ENCODE measurements at regions not wholly inside any gene's neighbourhood (a gene's known extent, or its start where the extent isn't known, plus 50 kb on each side); places are given as distances from the start of the nearest gene placed in this dataset.
"Not testable (repeated sequence)": the region's sequence is repeated elsewhere in the genome, so short reads cannot be mapped to it uniquely, and the experiment has no call there.

DNA sequence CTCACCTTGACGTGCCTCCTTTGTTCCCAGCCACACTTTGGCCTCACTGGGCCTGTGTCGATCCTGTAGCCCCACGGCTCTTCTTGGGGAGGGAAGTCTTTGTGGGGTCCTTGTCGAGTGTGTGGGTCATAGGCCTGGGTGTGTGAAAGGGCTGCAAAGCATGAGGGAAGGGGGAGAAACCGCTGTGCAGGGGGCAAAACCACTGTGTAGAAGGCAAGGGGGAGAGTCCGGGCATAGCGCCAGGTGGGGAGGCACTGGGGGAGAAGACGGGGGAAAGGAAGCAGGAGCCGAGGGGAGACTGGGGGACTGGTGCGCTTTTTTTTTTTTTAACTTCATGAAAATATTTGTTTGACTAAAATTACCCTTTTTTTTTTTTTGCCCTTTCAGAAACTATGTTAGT lies 65.1 kb upstream of the RASD2 start:
- DNase-seq = no peak

DNA sequence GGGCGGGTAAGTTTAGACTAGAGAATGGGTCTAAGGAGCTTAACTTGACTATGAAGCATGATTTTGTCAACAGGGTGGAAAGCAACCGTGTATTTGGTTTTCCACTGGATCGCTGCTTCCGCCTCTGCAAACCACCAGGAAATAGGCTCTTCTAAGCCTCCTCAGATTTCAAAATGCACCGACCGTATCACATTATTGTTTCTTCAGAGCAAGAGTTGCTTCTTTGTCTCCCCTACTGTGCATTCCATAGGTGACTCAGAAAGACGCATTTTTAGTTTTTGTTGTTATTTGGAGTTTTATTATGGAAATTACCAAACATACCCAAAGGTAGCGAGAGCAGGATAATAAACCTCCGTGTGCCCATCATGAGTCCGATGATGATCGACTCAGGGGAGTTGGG lies 64.3 kb upstream of the RASD2 start:
- DNase-seq = peak; percentile 7

DNA sequence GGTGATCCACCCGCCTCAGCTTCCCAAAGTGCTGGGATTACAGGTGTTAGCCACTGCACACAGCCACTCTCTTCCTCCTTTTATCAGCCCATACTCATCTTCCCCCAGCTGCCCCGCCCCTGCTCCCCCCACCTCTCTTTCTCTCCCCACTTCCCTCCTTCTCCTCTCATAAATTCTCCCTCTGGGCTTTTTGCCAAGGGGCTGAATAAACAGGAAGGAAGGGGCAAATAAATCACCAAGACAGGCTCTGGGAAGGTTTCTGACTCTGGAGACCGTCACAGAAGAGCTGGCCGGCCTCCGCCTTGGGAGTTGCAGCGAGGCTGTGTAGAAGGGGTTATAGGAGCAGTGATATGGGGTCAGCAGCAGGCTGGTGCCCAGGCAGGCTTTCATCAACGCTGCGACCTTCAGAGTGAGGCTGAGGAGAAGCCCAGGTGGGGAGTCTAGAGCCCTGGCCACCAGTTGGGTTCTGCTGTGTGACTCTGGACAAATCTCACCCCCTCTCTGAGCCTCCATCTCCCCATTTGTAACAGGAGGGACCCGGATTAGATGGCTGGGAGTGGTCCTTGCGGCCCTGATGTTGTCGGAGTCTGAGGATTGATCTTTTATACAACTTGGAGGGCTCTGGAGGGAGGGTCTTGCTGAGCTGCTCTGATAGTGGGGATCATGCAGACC lies 62.6 kb upstream of the RASD2 start:
- DNase-seq = peak; percentile 44

DNA sequence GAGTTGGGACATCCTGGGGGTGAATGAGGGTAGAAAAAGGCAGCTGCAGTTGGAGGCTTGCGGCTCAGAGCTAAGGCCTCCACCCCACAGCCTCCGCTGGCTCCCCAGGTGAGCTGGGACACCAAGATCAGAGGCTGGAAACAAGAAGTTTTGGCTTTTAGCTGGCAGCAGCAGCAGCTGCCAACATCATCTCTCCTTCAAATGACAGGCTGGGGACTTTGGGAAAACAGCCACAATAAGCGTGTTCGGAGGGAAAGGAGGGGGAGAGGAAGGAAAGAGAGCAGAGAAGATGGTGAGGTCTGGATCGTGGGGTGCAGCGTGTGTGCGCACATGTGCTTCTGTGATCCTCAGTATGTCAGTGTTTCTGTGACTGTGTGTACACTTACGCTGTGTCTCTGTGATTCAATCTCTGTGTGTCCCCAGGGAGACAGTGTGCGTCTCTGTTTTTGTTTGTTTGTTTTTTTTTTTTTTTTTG lies 62.0 kb upstream of the RASD2 start:
- DNase-seq = no peak

DNA sequence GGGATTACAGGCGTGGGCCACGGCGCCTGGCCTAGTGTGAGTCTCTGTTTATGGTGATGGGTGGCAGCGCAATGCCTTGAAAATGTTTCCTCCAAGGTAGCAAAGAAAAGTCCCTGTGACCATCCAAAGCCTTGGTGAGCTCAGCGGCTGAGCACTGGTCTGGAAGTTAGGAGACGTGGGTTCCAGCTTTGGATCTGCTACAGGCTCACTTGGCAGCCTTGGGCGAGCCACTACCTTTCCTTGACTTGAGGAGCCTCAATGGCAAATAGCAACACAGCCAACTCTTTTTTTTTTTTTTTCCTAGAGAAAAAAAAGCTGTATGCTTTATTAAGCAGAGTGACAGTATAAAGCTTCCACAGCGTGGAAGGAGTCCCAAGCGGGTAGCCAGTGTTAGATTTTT lies 61.3 kb upstream of the RASD2 start:
- no peak for DNase-seq

DNA sequence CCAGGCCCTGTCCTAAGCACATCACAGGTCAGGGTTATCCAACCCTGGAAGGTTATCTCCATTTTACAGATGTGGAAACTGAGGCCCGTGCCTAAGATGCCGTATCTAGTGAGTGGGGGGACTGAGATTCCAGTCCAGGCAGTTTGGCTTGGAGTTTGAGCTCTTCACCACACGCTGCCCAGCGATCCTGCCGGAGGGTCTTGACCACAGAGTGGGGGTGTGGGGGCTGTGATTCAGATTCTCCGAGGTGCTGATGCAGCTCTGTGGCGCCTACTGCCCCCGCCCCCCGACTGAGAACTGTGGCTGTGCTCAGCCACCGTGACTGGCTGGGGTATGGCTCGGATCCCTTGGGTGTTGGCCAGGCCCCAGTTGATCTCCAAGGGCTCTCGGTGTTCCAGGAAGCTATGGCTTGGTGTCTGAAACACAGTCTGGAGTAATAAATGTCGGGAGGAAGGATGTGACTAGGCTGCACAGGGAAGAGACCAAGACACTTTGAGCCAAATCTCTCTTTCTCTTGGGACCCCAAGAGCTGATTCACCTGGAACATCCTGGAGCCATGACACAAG lies 60.6 kb upstream of the RASD2 start:
- DNase-seq = no peak

DNA sequence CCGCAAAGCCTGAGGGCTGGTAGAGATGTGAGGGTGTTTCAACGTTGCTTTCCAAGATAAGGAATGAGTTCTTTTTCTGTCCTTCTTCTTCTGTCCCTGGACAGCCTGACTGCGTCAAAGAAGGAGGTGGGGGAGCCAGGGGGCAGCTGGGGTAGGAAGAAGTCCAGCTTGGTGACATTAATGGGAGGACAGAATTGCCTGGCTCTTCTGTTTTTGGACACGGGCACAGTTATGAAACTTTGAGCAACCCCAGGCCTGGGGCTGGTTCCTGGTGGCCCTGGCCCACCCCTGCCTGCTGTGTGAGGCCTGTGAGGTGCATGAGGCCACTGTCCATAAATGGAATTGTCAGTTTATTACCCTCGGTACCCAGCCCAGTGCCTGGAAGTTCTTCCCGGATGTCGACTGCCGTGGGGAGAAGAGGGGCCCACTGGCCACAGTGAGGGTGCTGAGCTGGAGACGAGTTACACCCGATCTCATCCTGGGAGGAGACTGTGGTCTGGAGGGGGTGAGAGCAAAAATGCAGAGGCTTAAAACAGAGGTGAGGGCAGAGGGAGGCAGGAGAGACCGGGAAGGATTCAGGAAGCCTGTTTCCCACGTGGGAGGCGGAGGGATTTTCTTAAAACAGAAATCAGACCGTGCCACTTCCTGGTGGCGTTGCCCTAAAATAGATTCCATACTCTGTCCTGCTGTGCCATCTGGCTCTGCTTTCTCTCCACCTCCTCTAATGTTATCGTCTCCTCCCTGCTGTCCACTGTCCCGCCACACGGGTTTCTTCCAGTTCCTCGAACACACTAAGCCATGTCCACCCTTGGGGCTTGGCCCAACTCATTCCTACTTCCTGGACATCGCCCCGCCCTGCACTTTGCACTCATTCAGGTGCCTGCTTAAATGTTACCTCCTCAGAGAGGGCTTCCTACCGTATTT lies 59.7 kb upstream of the RASD2 start:
- DNase-seq = no peak

DNA sequence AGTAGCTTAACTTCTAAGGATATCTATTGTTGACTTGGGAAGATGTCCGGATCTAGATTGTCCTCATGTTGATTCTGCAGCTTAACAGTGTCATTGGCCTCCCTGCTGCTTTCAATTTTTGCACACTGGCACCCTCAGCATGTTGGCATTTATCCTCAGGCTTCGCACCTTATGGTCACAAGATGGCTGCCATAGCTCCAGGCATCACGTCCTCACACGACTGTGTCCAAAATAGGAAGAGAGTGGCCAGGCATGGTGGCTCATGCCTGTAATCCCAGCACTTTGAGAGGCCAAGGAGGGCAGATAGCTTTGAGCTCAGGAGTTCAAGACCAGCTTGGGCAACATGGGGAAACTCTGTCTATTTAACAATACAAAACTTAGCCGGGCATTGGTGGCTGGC lies 58.3 kb upstream of the RASD2 start:
- no peak for DNase-seq

DNA sequence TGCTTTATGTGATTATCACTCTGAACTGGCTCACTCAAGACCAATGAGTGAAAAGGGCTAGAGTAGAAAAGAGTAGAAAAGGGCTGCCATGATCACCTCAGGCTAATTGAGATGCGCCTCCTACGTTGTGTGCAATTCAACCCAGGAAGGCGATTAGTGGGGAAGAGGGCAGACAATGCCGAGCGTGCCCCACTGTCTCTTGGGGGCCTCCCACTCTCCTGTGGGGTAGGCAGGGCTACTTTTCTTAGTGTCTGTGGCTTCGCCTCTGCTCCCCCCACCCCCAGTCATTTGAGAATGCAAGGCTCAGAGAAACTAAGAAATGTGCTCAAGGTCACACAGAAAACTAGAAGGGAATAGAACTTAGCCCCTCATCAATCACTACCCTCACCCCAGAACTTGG lies 57.7 kb upstream of the RASD2 start:
- DNase-seq = no peak

DNA sequence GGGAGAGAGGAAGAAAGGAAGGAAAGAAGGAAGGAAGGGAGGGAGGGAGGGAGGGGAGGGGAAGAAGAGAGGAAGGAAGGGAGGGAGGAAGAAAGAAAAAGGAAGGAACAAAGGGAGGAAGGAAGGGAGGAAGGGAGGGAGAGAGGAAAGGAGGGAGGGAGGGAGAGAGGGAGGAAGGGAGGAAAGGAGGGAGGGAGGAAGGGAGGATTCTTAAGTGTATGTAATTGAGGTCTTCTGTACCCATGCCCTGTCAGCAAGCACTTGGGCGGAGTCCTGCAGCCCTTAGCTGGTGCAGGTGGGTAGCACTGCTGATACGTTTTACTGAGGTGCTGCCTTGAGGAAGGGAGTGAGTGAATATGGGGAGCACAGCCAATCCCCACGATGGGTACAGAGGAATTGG lies 56.9 kb upstream of the RASD2 start:
- DNase-seq = no peak

DNA sequence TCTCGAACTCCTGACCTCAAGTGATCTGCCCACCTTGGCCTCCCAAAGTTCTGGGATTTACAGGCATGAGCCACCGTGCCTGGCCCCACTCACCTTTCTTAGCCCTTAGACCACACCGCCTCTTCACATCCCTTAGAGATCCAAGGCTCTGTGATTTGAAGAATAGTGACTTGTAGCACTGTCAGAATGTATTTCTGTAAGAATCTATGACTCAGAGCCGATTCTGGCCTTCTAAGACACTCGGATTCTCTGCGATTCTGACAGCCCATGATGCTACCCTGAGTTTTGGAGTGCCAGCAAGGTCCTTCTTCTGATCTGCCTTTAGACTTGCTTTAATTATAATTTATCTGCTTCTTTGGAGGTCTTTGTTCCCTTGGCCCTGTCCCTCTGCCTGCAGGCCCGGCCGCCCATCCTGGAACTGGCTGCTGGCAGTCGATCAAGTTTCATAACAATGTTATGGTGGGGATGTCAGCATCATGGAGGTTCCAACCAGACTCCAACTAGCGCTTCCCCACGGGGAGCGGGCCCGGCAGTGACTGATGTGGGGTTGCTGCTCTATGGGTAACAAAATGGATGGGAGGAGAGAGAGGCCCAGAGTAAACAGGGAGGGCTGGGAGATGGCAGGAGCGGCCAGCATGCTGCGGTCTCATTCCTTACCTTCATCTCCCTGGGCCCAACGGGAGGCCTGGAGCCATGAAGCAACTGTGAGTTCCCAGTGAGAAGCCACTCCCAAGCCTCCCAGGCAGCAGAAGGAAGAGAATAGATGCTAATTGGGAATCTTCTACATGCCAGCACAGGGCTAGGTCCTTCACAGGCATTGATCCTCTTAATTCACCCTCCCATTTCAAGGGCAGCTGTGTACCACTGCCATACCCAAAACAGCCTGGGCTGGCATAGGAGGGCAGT lies 55.7 kb upstream of the RASD2 start:
- DNase-seq = no peak

DNA sequence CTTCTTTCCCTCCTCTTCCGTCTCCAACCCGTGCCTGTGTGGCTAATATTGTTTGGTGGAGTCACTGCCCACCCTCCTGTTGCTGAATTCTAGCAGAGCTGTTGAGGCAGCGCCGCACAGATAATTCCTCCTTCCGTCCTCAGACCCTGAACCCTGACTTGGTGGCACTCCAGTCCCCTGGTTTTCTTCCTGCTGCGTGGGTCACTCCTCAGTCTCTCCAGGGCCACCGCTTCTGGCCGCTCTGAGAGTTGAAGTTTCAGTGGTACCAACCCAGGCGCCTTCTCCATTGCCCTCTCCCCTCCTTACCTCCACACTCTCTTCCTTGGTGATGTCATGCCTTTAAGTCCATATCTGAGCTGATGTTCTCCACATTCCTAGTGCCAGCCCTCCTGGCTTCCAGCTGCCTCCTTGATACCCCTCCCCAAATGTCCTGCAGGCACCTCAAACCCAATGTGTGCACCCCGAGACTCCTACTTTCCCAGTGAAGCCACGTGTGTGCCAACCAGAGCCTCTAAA lies 54.5 kb upstream of the RASD2 start:
- DNase-seq = no peak

DNA sequence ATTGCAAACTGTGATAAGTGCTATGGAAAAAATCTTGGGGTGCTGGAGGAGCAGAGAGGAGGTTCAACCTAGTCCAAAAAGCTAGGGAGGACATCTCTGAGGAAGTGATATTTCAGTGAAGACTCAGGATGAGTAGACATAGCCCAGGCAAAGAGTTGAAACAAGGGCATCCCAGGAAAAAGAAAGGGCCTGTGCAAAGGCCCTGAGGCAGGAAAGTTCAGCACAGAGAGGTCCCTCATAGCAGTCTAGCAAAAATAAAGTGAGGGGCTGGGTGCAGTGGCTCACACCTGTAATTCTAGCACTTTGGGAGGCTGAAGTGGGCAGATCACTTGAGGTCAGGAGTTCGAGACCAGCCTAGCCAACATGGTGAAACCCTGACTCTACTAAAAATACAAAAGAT lies 53.0 kb upstream of the RASD2 start:
- not testable (repeated sequence) for DNase-seq

DNA sequence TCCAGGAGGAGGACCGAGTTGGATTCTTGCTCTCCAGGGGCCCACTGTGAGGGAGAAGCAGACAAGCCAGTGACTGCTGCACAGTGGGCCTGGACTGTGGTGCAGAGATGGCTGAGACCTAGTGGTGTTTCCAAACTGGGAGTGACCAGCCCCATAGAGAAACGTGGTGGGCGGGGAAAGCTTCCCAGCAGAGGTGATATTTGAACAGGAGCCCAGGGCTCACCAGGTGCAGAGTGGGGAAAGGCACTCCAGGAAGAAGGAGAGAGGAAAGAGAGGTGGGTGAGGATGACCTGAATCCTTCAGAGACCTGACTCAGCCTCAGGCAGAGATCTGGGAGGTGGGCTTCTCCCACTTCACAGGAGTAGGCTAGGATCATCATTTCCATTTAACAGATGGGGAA lies 52.1 kb upstream of the RASD2 start:
- DNase-seq = peak; percentile 1

DNA sequence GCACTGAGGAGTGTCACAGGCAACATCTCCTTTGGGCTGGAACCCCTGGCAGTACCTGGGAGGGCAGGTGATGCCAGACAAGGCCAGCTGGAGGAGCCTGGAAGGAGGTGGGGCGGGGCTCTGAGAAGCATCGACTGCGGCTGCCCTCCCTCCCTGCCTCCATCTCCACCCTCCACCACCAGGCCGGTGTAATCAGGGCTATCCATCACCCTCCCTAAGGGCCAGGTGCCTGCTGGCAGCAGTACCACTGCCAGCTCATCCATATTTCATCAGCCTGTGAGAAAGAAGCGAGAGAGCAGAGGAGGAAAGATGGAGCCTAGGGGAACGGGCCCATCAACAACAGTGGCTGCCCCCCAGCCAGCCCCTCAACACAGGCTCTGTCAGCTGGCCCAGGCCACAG lies 51.4 kb upstream of the RASD2 start:
- DNase-seq = peak; percentile 54
